ENCODE measurements at regions not wholly inside any gene's neighbourhood (a gene's known extent, or its start where the extent isn't known, plus 50 kb on each side); places are given as distances from the start of the nearest gene placed in this dataset.

- TF ChIP-seq CTCF (conservative IDR thresholded peaks at IDR 0.05), result no peak
- Mint-ChIP-seq H3K27ac (no peak overlapping the region), H3K36me3 (ENCODE audit: insufficient read depth in 1 of 3, low read depth in 3 of 3) (no peaks in the 10 kb centered on the region; a peak in 2 of 7 replicates), H3K4me1 (no peaks in the 10 kb centered on the region), H3K4me3 (no peak overlapping the region), H3K27me3 (ENCODE audit: low read depth) (peaks cover 3% of the 10 kb centered on the region; the same call in 1 of the 2 replicates), H3K9me3 (peaks cover 0 to 4% of the 10 kb centered on the region in 2 experiments; a peak in 1 of 5 replicates)
- no peak overlapping the region for H2BK20ac ChIP-seq (ENCODE audit: low read depth, low read length, poor library complexity, severe bottlenecking)
- H3T11ph ChIP-seq (ENCODE audit: low read length), result no peak overlapping the region
- no peaks in the 10 kb centered on the region for H3K9me3 ChIP-seq (ENCODE audit: control insufficient read depth, low read depth, low read length)
- H2AK5ac ChIP-seq (ENCODE audit: insufficient read length, low read length), result no peak overlapping the region
- no peak overlapping the region for H2BK5ac ChIP-seq (ENCODE audit: insufficient read length, low read length)
- H3K23ac ChIP-seq (ENCODE audit: insufficient read length, low read depth, low read length), result no peak overlapping the region
- no peak overlapping the region for H2AFZ ChIP-seq (ENCODE audit: low read length)
- H3K4me2 ChIP-seq (ENCODE audit: insufficient read depth, insufficient read length, low read length), result no peak overlapping the region
- H3K23me2 ChIP-seq (ENCODE audit: insufficient read length, low read depth, low read length, poor library complexity, severe bottlenecking), result no peaks in the 10 kb centered on the region
- no peaks in the 10 kb centered on the region for H3K27me3 ChIP-seq (ENCODE audit: insufficient read depth, low read length)
- H2BK12ac ChIP-seq (ENCODE audit: insufficient read length, low read depth, low read length), result no peak overlapping the region
- no peaks in the 10 kb centered on the region for H3K79me2 ChIP-seq (ENCODE audit: insufficient read depth, low read length)
- H3K4me1 ChIP-seq (ENCODE audit: insufficient read depth, low read length), result no peaks in the 10 kb centered on the region
- H3K56ac ChIP-seq (ENCODE audit: insufficient read length, low read depth, low read length), result no peak overlapping the region
- no peak overlapping the region for H3K4ac ChIP-seq (ENCODE audit: low read depth, low read length)
- WGBS (ENCODE audit: extremely low coverage, insufficient read length, low lambda C conversion rate), result no CpG with 5 or more reads among the region's 8 CpGs
- no peaks in the 10 kb centered on the region for H4K20me1 ChIP-seq (ENCODE audit: control insufficient read depth, insufficient read depth, insufficient read length)
- H3K27ac ChIP-seq (ENCODE audit: insufficient read length, low read depth, low read length), result no peak overlapping the region
- H3K79me1 ChIP-seq (ENCODE audit: insufficient read depth, low read depth, low read length, poor library complexity, severe bottlenecking), result no peaks in the 10 kb centered on the region
- H3K14ac ChIP-seq (ENCODE audit: insufficient read depth, low read length), result no peak overlapping the region
- H3K9ac ChIP-seq (ENCODE audit: extremely low read depth, insufficient read length, low read length), result no peak overlapping the region
- H4K91ac ChIP-seq (ENCODE audit: insufficient read length, low read depth, low read length), result no peak overlapping the region
- no peak for DNase-seq
- no peak overlapping the region for H3K18ac ChIP-seq (ENCODE audit: insufficient read length, low read depth, low read length)
- H2BK15ac ChIP-seq (ENCODE audit: low read depth, low read length), result no peak overlapping the region
- H4K5ac ChIP-seq (ENCODE audit: insufficient read length, low read depth, low read length), result no peak overlapping the region
- no peak overlapping the region for H4K8ac ChIP-seq (replicated peaks; ENCODE audit: insufficient read length, low read depth, low read length)
- H2BK120ac ChIP-seq (ENCODE audit: low read depth, low read length, poor library complexity, severe bottlenecking), result no peak overlapping the region
Observed at GRCh38 chr18:76713432-76713831, 108.9 kb upstream of the ZNF236 start.
